HepG2 (cell line): ENCODE measurements at regions not wholly inside any gene's neighbourhood (a gene's known extent, or its start where the extent isn't known, plus 50 kb on each side); places are given as distances from the start of the nearest gene placed in this dataset.

Experiments used
- CAMTA2 ChIP-seq: sonication (generic); formaldehyde crosslinking; IDR thresholded peaks from 2 replicates; pipeline ENCODE4 v1.4.0; 2020; ENCODE audit warnings: mild to moderate bottlenecking, missing genetic modification reagents, borderline replicate concordance
- CREM ChIP-seq, 2 experiments: sonication (generic) in 1 of 2; formaldehyde crosslinking in 1 of 2; IDR thresholded peaks; 2 replicates each; pipeline versions ENCODE4 v1.4.0 to v1.6.1; 2016 to 2020; ENCODE audit warnings: antibody characterized with exemption in 1 of 2, mild to moderate bottlenecking in 1 of 2, missing genetic modification reagents in 1 of 2
- DNMT1 ChIP-seq: sonication (generic); formaldehyde crosslinking; IDR thresholded peaks from 2 replicates; pipeline ENCODE4 v1.5.1; 2020; ENCODE audit warnings: mild to moderate bottlenecking, missing genetic modification reagents
- GFI1 ChIP-seq: sonication (generic); formaldehyde crosslinking; IDR thresholded peaks from 2 replicates; pipeline ENCODE4 v1.5.0; 2020; ENCODE audit warnings: missing genetic modification reagents, mild to moderate bottlenecking, borderline replicate concordance
- KLF11 ChIP-seq: IDR thresholded peaks from 2 replicates; pipeline ENCODE4 v1.6.1; 2016; ENCODE audit warnings: missing compliant biosample characterization
- NFATC3 ChIP-seq: sonication (generic); formaldehyde crosslinking; IDR thresholded peaks from 2 replicates; pipeline ENCODE4 v1.5.1; 2020; ENCODE audit warnings: mild to moderate bottlenecking, missing genetic modification reagents
- NFYC ChIP-seq: IDR thresholded peaks from 2 replicates; pipeline ENCODE4 v1.6.1; 2016; ENCODE audit warnings: missing genetic modification reagents, missing compliant biosample characterization
- POLR2AphosphoS2 ChIP-seq: IDR thresholded peaks from 2 replicates; pipeline ENCODE4 v1.6.1; 2011; ENCODE audit warnings: low read depth, low read length, improper control_type of control experiment
- SAP130 ChIP-seq: IDR thresholded peaks from 2 replicates; pipeline ENCODE4 v1.6.1; 2016; ENCODE audit warnings: low read depth
- SIX4 ChIP-seq: sonication (generic); formaldehyde crosslinking; IDR thresholded peaks from 2 replicates; pipeline ENCODE4 v1.4.0; 2020; ENCODE audit warnings: missing genetic modification reagents
- SKI ChIP-seq: fragments of 450-650 bp; IDR thresholded peaks from one replicate; pipeline ENCODE4 v1.6.1; 2018; ENCODE audit warnings: mild to moderate bottlenecking; ENCODE audit not compliant: partially characterized antibody
- SMYD3 ChIP-seq: sonication (generic); formaldehyde crosslinking; IDR thresholded peaks from 2 replicates; pipeline ENCODE4 v1.8.1; 2023; ENCODE audit warnings: mild to moderate bottlenecking, missing genetic modification reagents
- SNAPC2 ChIP-seq: sonication (generic); formaldehyde crosslinking; IDR thresholded peaks from 2 replicates; pipeline ENCODE4 v1.8.1; 2022; ENCODE audit warnings: mild to moderate bottlenecking, missing genetic modification reagents
- TGIF2 ChIP-seq: IDR thresholded peaks from 2 replicates; pipeline ENCODE4 v1.6.1; 2016; ENCODE audit warnings: control low read depth, missing compliant biosample characterization
- ZFP82 ChIP-seq: sonication (generic); formaldehyde crosslinking; IDR thresholded peaks from 2 replicates; pipeline ENCODE4 v1.5.1; 2020; ENCODE audit warnings: mild to moderate bottlenecking, missing genetic modification reagents, borderline replicate concordance
- ZNF101 ChIP-seq: sonication (generic); formaldehyde crosslinking; IDR thresholded peaks from 2 replicates; pipeline ENCODE4 v1.4.0; 2020; ENCODE audit warnings: mild to moderate bottlenecking, low read depth, missing genetic modification reagents, borderline replicate concordance
- ZNF274 ChIP-seq: sonication (generic); formaldehyde crosslinking; IDR thresholded peaks from 2 replicates; pipeline ENCODE4 v1.5.1; 2020; ENCODE audit warnings: mild to moderate bottlenecking, missing genetic modification reagents
- ZNF280D ChIP-seq: sonication (generic); formaldehyde crosslinking; IDR thresholded peaks from 2 replicates; pipeline ENCODE4 v1.5.1; 2020; ENCODE audit warnings: mild to moderate bottlenecking, missing genetic modification reagents
- ZNF30 ChIP-seq: sonication (generic); formaldehyde crosslinking; IDR thresholded peaks from 2 replicates; pipeline ENCODE4 v1.5.0; 2020; ENCODE audit warnings: mild to moderate bottlenecking, missing genetic modification reagents
- ZNF337 ChIP-seq: sonication (generic); formaldehyde crosslinking; IDR thresholded peaks from 2 replicates; pipeline ENCODE4 v1.5.1; 2020; ENCODE audit warnings: missing genetic modification reagents, low read depth, mild to moderate bottlenecking, borderline replicate concordance
- ZNF800 ChIP-seq: sonication (generic); formaldehyde crosslinking; IDR thresholded peaks from 2 replicates; pipeline ENCODE4 v1.4.0; 2020; ENCODE audit warnings: missing genetic modification reagents
- TF ChIP-seq, protein P1 (sequence below): sonication (generic); formaldehyde crosslinking; IDR thresholded peaks from 2 replicates; pipeline ENCODE4 v1.4.0; 2020; ENCODE audit warnings: missing genetic modification reagents

DNA sequence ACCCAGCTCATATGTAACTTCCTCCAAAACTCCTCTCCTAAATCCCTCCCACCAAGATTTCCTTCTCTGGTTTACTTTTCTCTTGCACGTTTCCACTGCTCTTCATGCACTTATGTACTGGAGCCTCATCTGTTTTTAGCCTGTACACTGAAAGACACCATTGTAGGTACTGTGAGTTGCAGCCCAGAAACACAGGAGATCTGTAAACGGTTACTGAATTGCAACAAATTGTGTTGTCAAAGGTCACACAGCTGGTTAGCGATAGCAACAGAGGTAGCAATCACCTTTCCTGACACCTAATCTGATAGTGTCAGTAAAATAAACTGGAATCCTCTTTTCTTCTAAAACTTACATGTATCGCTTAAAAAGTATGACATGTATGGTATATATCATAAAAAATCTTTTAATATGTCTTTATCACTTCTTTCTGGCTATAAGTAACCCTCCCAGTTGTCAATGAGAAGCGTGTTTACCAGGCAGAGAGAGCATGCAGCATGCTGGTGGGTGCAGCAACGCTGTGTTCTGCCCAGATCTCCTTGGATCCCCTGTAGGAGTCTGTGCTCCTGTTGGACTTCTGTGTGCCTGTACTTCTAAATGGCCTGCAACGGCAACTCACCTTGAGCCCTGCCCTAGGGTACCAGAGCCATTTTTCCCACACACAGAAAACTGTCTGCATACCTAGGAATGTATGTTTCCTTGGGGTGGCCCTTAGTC, 121.5 kb upstream of the CPM start (continued):
- TF ChIP-seq SNAPC2 (CRISPR knock-in tag), result peak; percentile 31; the same call in 1 of the 2 replicates
- TF ChIP-seq NFATC3 (CRISPR knock-in tag), result no peak
- TF ChIP-seq ZNF280D (CRISPR knock-in tag), result no peak
- TF ChIP-seq ZNF337, result 0 out of 2 replicates have a peak, but pooled peaks have one; percentile 7
- no peak for TF ChIP-seq NFYC (CRISPR knock-in tag)
- TF ChIP-seq SMYD3 (CRISPR knock-in tag), result no peak
- no peak for TF ChIP-seq ZNF274 (CRISPR knock-in tag)
- no peak for TF ChIP-seq KLF11
- TF ChIP-seq, protein P1, sequence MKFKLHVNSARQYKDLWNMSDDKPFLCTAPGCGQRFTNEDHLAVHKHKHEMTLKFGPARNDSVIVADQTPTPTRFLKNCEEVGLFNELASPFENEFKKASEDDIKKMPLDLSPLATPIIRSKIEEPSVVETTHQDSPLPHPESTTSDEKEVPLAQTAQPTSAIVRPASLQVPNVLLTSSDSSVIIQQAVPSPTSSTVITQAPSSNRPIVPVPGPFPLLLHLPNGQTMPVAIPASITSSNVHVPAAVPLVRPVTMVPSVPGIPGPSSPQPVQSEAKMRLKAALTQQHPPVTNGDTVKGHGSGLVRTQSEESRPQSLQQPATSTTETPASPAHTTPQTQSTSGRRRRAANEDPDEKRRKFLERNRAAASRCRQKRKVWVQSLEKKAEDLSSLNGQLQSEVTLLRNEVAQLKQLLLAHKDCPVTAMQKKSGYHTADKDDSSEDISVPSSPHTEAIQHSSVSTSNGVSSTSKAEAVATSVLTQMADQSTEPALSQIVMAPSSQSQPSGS, result peak; percentile 34; the same call in 1 of the 2 replicates
- TF ChIP-seq POLR2AphosphoS2, result no peak
- TF ChIP-seq SKI, result no peak
- TF ChIP-seq DNMT1 (CRISPR knock-in tag), result no peak
- TF ChIP-seq ZNF101 (CRISPR knock-in tag), result no peak
- no peak for TF ChIP-seq SIX4 (CRISPR knock-in tag)
- TF ChIP-seq SAP130 (CRISPR knock-in tag), result peak; percentile 54
- no peak for TF ChIP-seq GFI1 (CRISPR knock-in tag)
- no peak for TF ChIP-seq ZNF30 (CRISPR knock-in tag)
- TF ChIP-seq ZFP82 (CRISPR knock-in tag), result no peak
- TF ChIP-seq TGIF2 (CRISPR knock-in tag), result 0 out of 2 replicates have a peak, but pooled peaks have one; percentile 51
- no peak for TF ChIP-seq ZNF800 (CRISPR knock-in tag)
- 0 out of 2 replicates have a peak, but pooled peaks have one; percentile 36 for TF ChIP-seq CREM (IDR thresholded peaks at IDR 0.05)
- no peak for TF ChIP-seq CREM (CRISPR knock-in tag; IDR thresholded peaks at IDR 0.05)
- no peak for TF ChIP-seq CAMTA2 (CRISPR knock-in tag)
